GM12872 (cell line): ENCODE measurements at regions not wholly inside any gene's neighbourhood (a gene's known extent, or its start where the extent isn't known, plus 50 kb on each side); places are given as distances from the start of the nearest gene placed in this dataset.

ENCODE experiments used
- CTCF ChIP-seq: IDR thresholded peaks from 3 replicates; pipeline ENCODE4 v1.5.1; 2011; ENCODE audit warnings: low read depth, mild to moderate bottlenecking, low read length, moderate library complexity; ENCODE audit not compliant: insufficient read depth

GRCh38 chrX:84747516-84747915, 245.3 kb upstream of the HDX start:
- TF ChIP-seq CTCF: no peak

GRCh38 chrX:84748965-84749656, 246.9 kb upstream of the HDX start:
- no peak for TF ChIP-seq CTCF

GRCh38 chrX:84760560-84760959, 243.1 kb upstream of the APOOL start:
- TF ChIP-seq CTCF: no peak

- no peak for TF ChIP-seq CTCF
These were observed 207.4 kb upstream of the APOOL start for GRCh38 chrX:84796321-84796720.

GRCh38 chrX:84830836-84831235, 172.8 kb upstream of the APOOL start:
- TF ChIP-seq CTCF: no peak

- TF ChIP-seq CTCF: no peak
These were observed 138.6 kb upstream of the APOOL start for GRCh38 chrX:84865113-84865512.

GRCh38 chrX:84873176-84873575, 130.5 kb upstream of the APOOL start:
- TF ChIP-seq CTCF: no peak
